ENCODE measurements at regions not wholly inside any gene's neighbourhood (a gene's known extent, or its start where the extent isn't known, plus 50 kb on each side); places are given as distances from the start of the nearest gene placed in this dataset.

- TF ChIP-seq CTCF (conservative IDR thresholded peaks at IDR 0.05; ENCODE audit: low read depth, low read length) (no peak), EZH2 (IDR thresholded peaks at IDR 0.05; ENCODE audit: low read length, unreplicated experiment) (no peak), EZH2phosphoT487 (IDR thresholded peaks at IDR 0.05; ENCODE audit: borderline replicate concordance, low read length) (no peak)
Measured at GRCh38 chr15:25192651-25193050, 237.9 kb downstream of the SNRPN start.

Measured in PC-3 (cell line).